Central memory CD8-positive, alpha-beta T cell (primary cell): ENCODE measurements at regions not wholly inside any gene's neighbourhood (a gene's known extent, or its start where the extent isn't known, plus 50 kb on each side); places are given as distances from the start of the nearest gene placed in this dataset.

Source experiments
- ATAC-seq: fragments of 150-1000 bp; cut with Tn5 transposase; replicated peaks from 2 replicates; pipeline ENCODE4 v1.10.0; 2022; ENCODE audit warnings: mild to moderate bottlenecking, moderate FRiP score, moderate number of reproducible peaks; ENCODE audit not compliant: poor library complexity, severe bottlenecking; ENCODE audit errors: extremely low read depth
- DNase-seq, 2 donors: peaks; one replicate each; pipeline ENCODE4 v3.0.0; 2021; ENCODE audit warnings: low spot score in 2 of 2
- H3K27ac Mint-ChIP-seq: one replicate; pipeline ENCODE4 v1.8.0; 2022; ENCODE audit warnings: low read depth, mild to moderate bottlenecking, moderate library complexity, mixed read lengths
- H3K27me3 Mint-ChIP-seq: one replicate; pipeline ENCODE4 v1.8.0; 2022; ENCODE audit warnings: mixed read lengths
- H3K36me3 Mint-ChIP-seq: one replicate; pipeline ENCODE4 v1.8.0; 2022; ENCODE audit warnings: mild to moderate bottlenecking, moderate library complexity, mixed read lengths; ENCODE audit not compliant: insufficient read depth
- H3K4me1 Mint-ChIP-seq: one replicate; pipeline ENCODE4 v1.8.0; 2022; ENCODE audit warnings: mixed read lengths
- H3K4me3 Mint-ChIP-seq: one replicate; pipeline ENCODE4 v1.8.0; 2022; ENCODE audit warnings: mild to moderate bottlenecking, moderate library complexity, mixed read lengths
- H3K9me3 Mint-ChIP-seq: one replicate; pipeline ENCODE4 v1.8.0; 2022; ENCODE audit warnings: mixed read lengths

DNA sequence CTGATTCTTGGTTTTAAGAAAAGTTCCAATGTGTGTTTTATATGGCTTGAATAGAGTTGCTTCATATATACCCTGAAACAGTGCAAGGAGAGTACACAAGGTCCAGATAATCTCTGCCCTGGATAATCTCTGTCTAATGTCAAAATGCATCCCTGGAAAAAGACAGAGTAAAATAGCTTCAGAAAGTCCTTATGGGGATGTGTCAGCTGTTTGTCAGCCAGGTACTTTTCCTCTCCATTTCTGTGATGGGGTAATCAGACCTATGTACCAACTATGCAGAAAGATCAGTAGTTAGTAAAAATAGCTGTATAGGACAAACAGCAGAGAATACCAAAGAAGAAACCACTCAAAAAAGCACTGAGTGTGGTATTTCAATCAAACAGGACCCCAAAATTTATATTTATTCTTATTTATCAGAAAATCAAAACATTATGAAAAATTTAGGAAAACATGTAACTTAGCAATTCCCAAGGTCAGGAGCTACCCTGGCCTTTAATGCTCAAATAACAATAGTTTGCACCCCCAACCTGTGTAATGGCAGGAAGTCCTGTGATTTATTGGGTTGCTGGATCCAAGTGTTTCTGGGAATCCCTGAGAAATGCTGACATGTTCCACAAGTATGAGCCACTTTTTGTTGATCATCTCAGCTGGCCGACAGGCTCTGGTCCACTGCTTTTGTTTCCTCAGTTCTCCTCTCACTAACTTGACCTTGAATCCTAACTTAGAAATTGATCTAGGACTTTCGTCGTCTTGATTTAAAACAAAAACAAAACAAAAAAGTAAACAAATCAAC, 69.6 kb downstream of the MDH1 start:
- ATAC-seq (no peak), DNase-seq (no peak)
- no peaks in the 10 kb centered on the region for H3K4me1 Mint-ChIP-seq
- H3K9me3 Mint-ChIP-seq: no peaks in the 10 kb centered on the region
- H3K4me3 Mint-ChIP-seq: no peak overlapping the region
- H3K27me3 Mint-ChIP-seq: peaks cover 43% of the 10 kb centered on the region
- no peaks in the 10 kb centered on the region for H3K36me3 Mint-ChIP-seq
- no peak overlapping the region for H3K27ac Mint-ChIP-seq

DNA sequence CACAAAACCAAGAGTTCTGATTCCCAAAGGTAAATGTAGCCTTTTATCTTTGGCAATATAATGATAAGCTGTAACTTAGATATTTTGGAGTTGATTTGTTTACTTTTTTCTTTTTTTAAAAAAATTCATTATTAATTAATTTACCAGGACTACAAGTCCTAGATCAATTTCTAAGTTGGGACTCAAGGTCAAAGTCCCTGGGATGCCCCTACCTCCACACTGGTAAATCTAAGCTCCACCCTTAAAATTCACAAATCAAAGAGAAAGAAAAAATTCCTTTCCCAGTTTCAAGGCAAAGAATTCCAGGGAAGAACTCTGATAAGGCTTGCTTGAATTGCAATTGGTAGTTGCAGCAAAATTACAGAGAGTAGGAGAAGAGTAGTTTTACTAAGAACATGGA, 71.3 kb downstream of the MDH1 start:
- no peak for ATAC-seq
- Mint-ChIP-seq H3K27ac (no peak overlapping the region), H3K4me3 (no peak overlapping the region), H3K4me1 (no peaks in the 10 kb centered on the region), H3K36me3 (no peaks in the 10 kb centered on the region), H3K9me3 (no peaks in the 10 kb centered on the region), H3K27me3 (peaks cover 54% of the 10 kb centered on the region)
- DNase-seq: no peak

DNA sequence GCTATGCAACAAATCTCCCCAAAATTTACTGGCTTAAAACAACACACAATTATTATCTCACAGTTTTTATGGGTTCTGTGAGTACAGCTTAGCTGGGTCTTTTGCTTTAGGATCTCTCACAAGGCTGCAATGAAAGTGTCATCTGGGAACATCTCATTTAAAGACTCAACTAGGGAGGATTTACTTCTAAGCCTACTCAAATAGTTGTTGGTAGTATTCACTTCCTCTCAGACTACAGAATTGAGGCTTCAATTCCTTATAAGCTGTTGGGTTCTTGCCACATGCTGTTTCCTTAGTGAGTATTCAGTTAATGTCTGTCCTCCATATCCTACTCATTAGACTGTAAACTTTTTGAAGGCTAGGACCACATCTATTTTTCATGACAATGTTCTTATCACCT, 72.3 kb downstream of the MDH1 start:
- H3K36me3 Mint-ChIP-seq: no peaks in the 10 kb centered on the region
- DNase-seq (no peak), ATAC-seq (no peak)
- H3K9me3 Mint-ChIP-seq: no peaks in the 10 kb centered on the region
- no peaks in the 10 kb centered on the region for H3K4me1 Mint-ChIP-seq
- no peak overlapping the region for H3K27ac Mint-ChIP-seq
- H3K4me3 Mint-ChIP-seq: no peak overlapping the region
- H3K27me3 Mint-ChIP-seq: peaks cover 52% of the 10 kb centered on the region

DNA sequence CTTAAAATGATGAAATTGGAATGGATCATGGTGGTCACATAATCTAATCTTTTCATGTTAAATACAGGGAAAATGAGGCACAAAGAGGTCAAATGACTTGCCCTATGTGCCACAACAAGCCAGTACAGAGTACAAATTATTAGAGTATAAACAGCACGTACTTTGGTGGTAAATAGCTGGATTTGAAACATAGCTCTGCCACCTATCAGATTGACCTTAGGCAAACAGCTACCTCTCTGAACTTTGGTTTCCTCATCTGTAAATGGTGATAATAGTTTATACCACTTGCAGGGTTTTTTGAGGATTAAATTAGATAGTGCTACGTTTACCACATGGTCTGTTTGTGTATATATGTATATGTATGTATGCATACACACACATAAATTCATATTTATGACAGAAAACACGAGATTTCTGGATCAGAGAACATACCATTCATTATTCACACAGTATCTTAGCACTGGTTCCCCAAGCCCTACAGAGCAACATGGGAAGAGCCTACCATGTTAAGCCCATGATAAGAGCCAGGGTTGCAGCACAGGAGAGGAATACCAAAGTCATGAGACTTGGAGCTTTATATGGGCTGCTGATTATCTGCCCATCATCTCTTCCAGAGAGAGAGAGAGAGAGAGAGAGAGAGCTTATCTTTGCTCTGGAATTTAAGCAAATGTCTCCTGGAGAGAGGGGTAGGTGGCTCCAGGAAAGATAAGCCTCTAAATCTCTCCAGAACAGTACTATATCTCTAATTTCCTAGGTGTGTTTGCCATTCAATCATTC, 73.5 kb downstream of the MDH1 start:
- Mint-ChIP-seq H3K9me3 (no peaks in the 10 kb centered on the region), H3K27me3 (peaks cover 40% of the 10 kb centered on the region), H3K27ac (no peak overlapping the region), H3K4me1 (no peaks in the 10 kb centered on the region), H3K4me3 (no peak overlapping the region), H3K36me3 (no peaks in the 10 kb centered on the region)
- DNase-seq (no peak), ATAC-seq (no peak)

DNA sequence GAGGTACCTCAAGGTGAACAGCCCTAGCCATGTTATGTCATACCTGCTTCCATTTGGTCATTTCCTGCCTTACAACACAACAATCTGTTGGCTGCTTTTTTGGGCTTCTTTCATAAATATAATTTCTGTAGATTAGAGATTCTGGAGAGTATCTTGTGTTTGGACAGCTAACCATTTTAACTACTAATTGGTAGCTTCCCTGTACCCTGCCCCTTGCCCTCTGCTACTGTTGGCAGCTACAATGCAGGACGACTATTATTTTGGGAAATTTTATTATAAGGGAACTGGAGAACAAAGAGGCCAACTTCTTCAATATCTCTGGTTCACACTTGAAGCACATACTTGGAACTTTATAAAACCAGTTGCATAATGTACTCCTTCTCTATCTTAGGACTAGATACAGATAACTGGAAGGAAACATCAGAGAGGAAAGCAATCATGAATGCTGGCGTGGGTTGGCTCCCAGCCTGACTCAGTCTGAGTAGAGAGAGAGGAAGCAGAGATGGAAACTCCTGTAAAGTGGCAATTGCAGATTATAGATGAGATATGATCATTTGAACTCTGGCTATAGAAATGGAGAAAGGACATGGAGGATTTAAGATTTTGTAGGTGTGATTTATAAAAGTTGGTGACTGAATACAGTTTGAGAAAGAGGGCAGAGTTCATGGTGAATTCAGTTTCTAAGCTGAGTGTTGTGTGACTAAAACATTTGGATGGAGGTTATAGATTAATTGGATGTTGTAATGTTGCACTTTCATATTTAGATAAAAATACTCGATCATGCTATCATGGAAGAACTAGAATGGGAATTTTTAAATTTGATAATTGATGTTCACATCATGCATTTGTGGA, 74.5 kb downstream of the MDH1 start:
- Mint-ChIP-seq H3K9me3 (no peaks in the 10 kb centered on the region), H3K27ac (no peak overlapping the region), H3K27me3 (peaks cover 41% of the 10 kb centered on the region), H3K4me1 (no peaks in the 10 kb centered on the region), H3K36me3 (no peaks in the 10 kb centered on the region), H3K4me3 (no peak overlapping the region)
- DNase-seq (no peak), ATAC-seq (no peak)

DNA sequence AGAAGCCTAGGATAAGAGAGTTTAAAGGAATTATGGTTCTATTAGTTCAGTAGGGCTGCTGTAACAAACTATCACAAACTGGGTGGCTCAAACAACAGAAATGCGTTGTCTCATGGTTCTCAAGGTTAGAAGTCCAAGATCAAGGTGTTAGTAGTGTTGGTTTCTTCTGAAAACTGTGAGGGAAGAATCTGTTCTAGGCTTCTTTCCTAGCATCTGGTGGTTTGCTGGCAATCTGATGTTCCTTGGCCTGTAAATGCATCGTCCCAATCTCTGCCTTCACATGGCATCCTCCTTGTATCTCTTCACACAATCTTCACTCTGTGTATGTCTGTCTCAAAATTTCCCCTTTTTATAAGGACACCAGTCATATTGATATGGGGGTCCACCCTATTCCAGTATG, 76.3 kb downstream of the MDH1 start:
- H3K36me3 Mint-ChIP-seq: peaks cover 2% of the 10 kb centered on the region
- H3K9me3 Mint-ChIP-seq: no peaks in the 10 kb centered on the region
- H3K4me3 Mint-ChIP-seq: no peak overlapping the region
- H3K4me1 Mint-ChIP-seq: no peaks in the 10 kb centered on the region
- DNase-seq: no peak
- H3K27me3 Mint-ChIP-seq: peaks cover 49% of the 10 kb centered on the region
- H3K27ac Mint-ChIP-seq: no peak overlapping the region
- ATAC-seq: no peak

DNA sequence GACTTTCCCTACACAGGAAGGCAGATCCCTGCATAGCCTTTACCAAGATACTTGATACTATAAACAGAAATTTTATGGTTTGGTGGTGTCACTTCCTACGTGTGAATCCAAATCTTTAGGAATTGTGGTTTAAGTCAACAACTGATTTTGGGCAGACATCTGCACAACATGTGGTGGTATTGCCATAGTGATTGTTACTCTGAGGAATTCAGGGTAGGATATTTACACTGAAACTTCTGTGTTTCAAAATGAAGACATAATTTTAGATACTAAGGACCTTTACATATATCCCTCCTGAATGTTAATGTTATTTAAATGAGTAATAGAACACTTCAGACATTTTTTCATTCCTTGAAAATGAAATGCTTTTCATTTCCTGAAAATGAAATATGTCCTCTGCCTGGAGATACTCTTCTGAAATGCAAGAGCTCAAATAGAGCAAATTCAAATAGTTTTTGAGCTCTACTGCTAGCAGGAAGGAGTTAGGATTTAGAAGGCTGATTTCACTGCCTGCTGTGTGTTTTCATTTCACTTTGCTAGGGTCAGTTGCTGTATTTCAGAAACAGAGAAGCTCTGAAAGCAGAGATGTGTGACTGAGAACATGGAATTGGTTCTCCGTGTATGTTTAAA, 77.2 kb downstream of the MDH1 start:
- Mint-ChIP-seq H3K36me3 (peaks cover 2% of the 10 kb centered on the region), H3K9me3 (no peaks in the 10 kb centered on the region), H3K4me3 (no peak overlapping the region), H3K27me3 (peaks cover 57% of the 10 kb centered on the region), H3K27ac (no peak overlapping the region), H3K4me1 (no peaks in the 10 kb centered on the region)
- ATAC-seq (no peak), DNase-seq (no peak)

DNA sequence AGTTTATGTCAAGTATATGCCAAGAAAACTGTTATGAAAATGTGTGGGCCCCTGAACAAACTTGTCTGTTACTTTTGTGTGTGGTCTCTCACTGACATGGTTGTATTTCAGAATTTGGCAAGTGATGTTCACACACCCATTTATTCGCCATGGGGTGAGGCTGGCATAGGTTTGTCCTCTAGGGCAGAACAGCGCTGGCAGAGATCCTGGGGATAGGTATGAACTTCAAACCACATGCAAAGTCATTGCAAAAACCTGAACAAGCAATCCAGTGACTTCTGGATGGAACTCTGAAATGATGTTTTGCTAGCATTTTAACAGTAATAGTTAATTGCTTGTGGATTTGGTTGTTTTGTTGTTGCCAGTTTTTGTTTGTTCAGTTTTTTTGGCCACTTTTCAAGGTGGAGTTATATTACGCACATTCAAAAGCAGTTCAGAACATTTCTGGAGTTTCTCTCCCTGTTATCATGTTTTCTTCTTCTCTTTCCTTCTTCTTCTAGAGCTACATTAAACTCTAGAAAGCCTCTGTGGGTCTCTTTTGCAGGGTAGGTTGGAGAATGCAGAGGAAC, 78.5 kb downstream of the MDH1 start:
- no peaks in the 10 kb centered on the region for H3K9me3 Mint-ChIP-seq
- DNase-seq (no peak), ATAC-seq (no peak)
- H3K36me3 Mint-ChIP-seq: peaks cover 2% of the 10 kb centered on the region
- no peaks in the 10 kb centered on the region for H3K4me1 Mint-ChIP-seq
- H3K4me3 Mint-ChIP-seq: no peak overlapping the region
- no peak overlapping the region for H3K27ac Mint-ChIP-seq
- peaks cover 57% of the 10 kb centered on the region for H3K27me3 Mint-ChIP-seq

DNA sequence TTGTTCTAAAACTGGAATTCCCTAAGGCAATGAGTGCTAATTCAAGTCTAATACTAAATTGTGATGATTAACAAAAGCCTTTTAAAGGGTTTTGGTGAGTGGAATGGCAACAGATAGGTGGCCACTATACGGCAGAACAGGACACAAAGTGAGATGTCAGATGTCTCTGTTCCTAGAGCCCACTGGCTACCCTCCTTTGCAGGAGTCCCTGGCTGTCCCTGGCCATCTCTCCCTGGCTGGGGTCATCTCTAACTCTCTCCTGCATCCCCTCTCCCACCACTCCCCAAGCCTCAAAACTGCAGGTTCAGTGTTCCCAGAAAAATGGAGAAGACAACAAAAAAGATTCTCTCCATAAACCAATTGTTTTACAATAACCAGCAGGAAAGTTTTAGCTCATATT, 79.2 kb downstream of the MDH1 start:
- ATAC-seq: no peak

DNA sequence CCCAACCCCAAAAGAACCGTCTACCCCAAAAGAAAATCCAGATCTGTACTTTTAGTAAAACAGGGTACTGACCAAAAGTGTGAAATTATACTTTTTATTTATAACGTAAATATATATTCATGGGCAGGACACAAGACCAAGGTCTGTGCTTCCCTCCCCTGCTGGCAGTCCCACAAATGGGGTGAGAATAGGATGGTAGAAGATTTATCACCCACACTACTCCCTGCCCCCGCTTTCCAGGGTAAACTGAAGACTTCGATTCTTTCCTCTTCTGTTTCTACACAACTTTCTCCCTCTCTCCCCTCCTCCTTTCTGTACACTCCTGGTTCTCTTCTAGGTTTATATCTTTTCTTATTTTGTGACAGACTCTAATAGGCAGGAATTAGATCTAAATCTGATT, 79.7 kb downstream of the MDH1 start:
- H3K27ac Mint-ChIP-seq: no peak overlapping the region
- DNase-seq (no peak), ATAC-seq (no peak)
- no peak overlapping the region for H3K4me3 Mint-ChIP-seq
- peaks cover 53% of the 10 kb centered on the region for H3K27me3 Mint-ChIP-seq
- H3K36me3 Mint-ChIP-seq: peaks cover 2% of the 10 kb centered on the region
- H3K9me3 Mint-ChIP-seq: no peaks in the 10 kb centered on the region
- no peaks in the 10 kb centered on the region for H3K4me1 Mint-ChIP-seq

More for the DNA sequence above, 79.2 kb downstream of the MDH1 start:
- Mint-ChIP-seq H3K27ac (no peak overlapping the region), H3K4me1 (no peaks in the 10 kb centered on the region), H3K36me3 (peaks cover 2% of the 10 kb centered on the region), H3K9me3 (no peaks in the 10 kb centered on the region), H3K27me3 (peaks cover 53% of the 10 kb centered on the region), H3K4me3 (no peak overlapping the region)
- no peak for DNase-seq

DNA sequence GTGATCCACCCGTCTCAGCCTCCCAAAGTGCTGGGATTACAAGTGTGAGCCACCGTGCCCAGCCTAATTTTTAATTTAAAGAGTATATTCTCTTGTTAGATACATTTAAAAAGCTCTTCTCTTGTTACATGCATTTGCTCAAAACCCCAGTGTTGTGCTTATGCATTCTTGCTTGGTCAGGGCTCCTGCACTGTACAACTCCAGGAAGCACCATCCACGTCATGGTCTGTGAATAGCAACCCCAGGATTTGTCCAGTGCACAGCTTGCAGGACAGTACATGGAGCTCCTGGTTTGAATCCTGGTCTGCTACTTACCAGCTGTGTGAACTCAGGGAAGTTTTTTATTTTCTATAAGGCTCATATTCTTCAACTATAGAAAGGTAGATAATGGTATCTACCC, 80.8 kb downstream of the MDH1 start:
- H3K36me3 Mint-ChIP-seq: peaks cover 2% of the 10 kb centered on the region
- DNase-seq (no peak), ATAC-seq (no peak)
- H3K9me3 Mint-ChIP-seq: no peaks in the 10 kb centered on the region
- no peak overlapping the region for H3K27ac Mint-ChIP-seq
- H3K4me3 Mint-ChIP-seq: no peak overlapping the region
- peaks cover 53% of the 10 kb centered on the region for H3K27me3 Mint-ChIP-seq
- no peaks in the 10 kb centered on the region for H3K4me1 Mint-ChIP-seq
